Thymus (tissue), 11 donors: ENCODE measurements at regions not wholly inside any gene's neighbourhood (a gene's known extent, or its start where the extent isn't known, plus 50 kb on each side); places are given as distances from the start of the nearest gene placed in this dataset.
A peak's percentile ranks its signal among the peaks of the same experiment; 100 is the strongest.

Experiments
- DNase-seq, 9 donors: peaks; one replicate each; pipeline ENCODE4 v3.0.0-alpha.2; 2013; ENCODE audit warnings: low spot score in 9 of 9, low read depth in 6 of 9, missing footprints in 1 of 9
- H3K27ac ChIP-seq, 2 donors: one replicate each; pipeline ENCODE4 v1.5.1; 2013; ENCODE audit warnings: control low read depth in 1 of 2, low read depth in 1 of 2, low read length in 1 of 2, mild to moderate bottlenecking in 1 of 2, moderate library complexity in 1 of 2
- H3K27me3 ChIP-seq, 2 donors: one replicate each; pipeline ENCODE4 v1.5.1; 2013; ENCODE audit warnings: low read length in 1 of 2; ENCODE audit not compliant: control insufficient read depth in 2 of 2, insufficient read depth in 1 of 2
- H3K36me3 ChIP-seq, 2 donors: one replicate each; pipeline ENCODE4 v1.5.1; 2013; ENCODE audit warnings: low read length in 1 of 2, mild to moderate bottlenecking in 1 of 2, moderate library complexity in 1 of 2; ENCODE audit not compliant: control insufficient read depth in 2 of 2, insufficient read depth in 2 of 2
- H3K4me1 ChIP-seq, 2 donors: one replicate each; pipeline ENCODE4 v1.5.1; 2013; ENCODE audit warnings: low read length in 2 of 2; ENCODE audit not compliant: control insufficient read depth in 2 of 2, insufficient read depth in 2 of 2
- H3K4me3 ChIP-seq, 2 donors: one replicate each; pipeline ENCODE4 v1.5.1; 2013; ENCODE audit warnings: low read length in 2 of 2, control low read depth in 1 of 2, mild to moderate bottlenecking in 1 of 2
- H3K9me3 ChIP-seq, 2 donors: one replicate each; pipeline ENCODE4 v1.5.1; 2013; ENCODE audit warnings: low read length in 1 of 2, mild to moderate bottlenecking in 1 of 2; ENCODE audit not compliant: control insufficient read depth in 2 of 2, insufficient read depth in 1 of 2
- WGBS: extraction: QIAGEN DNeasy Blood & Tissue Kit; methylation state at CpG from one replicate; pipeline ENCODE4 v1.1.7; 2013; 5-methylcytosine and 5-hydroxymethylcytosine counted together
- donor health status: healthy.

DNA sequence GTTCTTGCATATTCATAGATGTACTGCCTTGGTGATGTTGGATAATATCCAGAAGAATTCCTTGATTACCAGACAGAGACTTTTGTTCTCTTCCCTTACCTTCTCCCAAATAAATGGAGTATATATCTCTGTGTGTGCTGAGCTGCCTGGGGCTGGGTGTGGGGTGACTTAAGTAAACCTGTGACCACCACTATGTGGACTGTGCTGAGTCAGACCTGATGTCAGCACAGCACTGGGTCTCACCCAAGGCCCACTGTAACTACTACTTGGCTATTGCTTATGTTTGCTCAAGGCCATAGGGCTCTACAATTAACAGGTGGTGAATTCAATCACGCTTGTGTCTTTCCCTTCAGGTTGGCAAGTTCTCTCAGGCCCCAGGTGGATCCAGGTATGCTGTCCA, 145.7 kb upstream of the MDGA2 start:
- H3K4me1 ChIP-seq, result no peaks in the 10 kb centered on the region
- no peak for DNase-seq
- no peaks in the 10 kb centered on the region for H3K27me3 ChIP-seq
- no peaks in the 10 kb centered on the region for H3K36me3 ChIP-seq
- WGBS, result 95% methylated on average over 1 of the region's 1 CpG
- H3K9me3 ChIP-seq, result no peaks in the 10 kb centered on the region
- H3K27ac ChIP-seq, result no peak overlapping the region
- H3K4me3 ChIP-seq, result no peak overlapping the region

- WGBS, result 96% methylated on average over 6 of the region's 6 CpGs
- H3K9me3 ChIP-seq, result peaks cover 0 to 2% of the 10 kb centered on the region in 2 donors
- no peak for DNase-seq
Observed at GRCh38 chr14:47790477-47790876, 115.1 kb upstream of the MDGA2 start.

DNA sequence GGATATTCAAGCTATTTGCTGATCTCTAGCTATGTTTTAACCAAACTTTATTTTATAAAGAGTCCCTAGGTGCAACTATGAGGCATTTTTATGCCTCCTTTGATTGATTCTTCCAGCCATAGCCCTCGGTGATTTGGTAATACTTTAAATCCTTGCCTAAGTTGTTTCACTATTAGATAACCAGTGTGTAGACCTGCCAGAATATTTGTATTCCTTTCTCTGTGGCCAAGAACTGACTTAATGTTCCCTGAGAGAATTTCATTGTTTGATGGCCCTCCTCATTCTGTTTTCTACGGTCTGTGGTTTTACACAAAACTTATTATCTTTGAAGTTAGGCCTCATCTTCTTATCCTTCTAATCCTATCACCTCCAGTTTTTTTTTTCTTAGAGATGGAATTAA, 109.7 kb upstream of the MDGA2 start:
- 94% methylated on average over 2 of the region's 2 CpGs for WGBS
- H3K9me3 ChIP-seq, result no peaks in the 10 kb centered on the region
- H3K27me3 ChIP-seq, result no peaks in the 10 kb centered on the region
- H3K36me3 ChIP-seq, result no peaks in the 10 kb centered on the region
- H3K4me1 ChIP-seq, result no peaks in the 10 kb centered on the region
- DNase-seq, result no peak
- H3K27ac ChIP-seq, result no peak overlapping the region
- no peak overlapping the region for H3K4me3 ChIP-seq

More at GRCh38 chr14:47790477-47790876, 115.1 kb upstream of the MDGA2 start:
- no peaks in the 10 kb centered on the region for H3K27me3 ChIP-seq
- no peaks in the 10 kb centered on the region for H3K4me1 ChIP-seq
- no peak overlapping the region for H3K27ac ChIP-seq
- H3K36me3 ChIP-seq, result no peaks in the 10 kb centered on the region
- no peak overlapping the region for H3K4me3 ChIP-seq

DNA sequence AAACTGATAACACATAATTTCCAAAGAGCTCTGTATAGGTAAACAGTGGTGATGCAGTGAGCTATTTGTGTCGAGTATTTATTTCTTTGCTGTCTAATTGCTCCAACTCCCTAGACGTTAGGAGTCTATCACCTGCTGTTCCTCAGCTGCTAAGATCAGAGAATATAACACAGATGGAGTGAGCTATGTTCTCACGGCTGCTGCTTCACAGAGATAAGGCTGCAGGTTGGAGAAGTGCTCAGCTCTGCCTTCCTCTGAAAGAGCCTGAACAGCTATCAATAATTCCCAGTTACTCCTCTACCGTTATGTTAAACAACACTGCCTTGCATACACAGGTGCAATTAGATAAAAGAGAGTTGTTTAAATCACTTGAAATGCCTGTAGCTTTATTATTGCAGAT, 103.2 kb upstream of the MDGA2 start:
- no peaks in the 10 kb centered on the region for H3K27me3 ChIP-seq
- H3K4me1 ChIP-seq, result no peaks in the 10 kb centered on the region
- 12% methylated on average over 4 of the region's 4 CpGs for WGBS
- no peak overlapping the region for H3K4me3 ChIP-seq
- DNase-seq, result peak in 1 of 9 donors; percentile 42
- no peaks in the 10 kb centered on the region for H3K36me3 ChIP-seq
- peak overlapping the region in 1 of 2 donors; percentile 50 for H3K27ac ChIP-seq
- H3K9me3 ChIP-seq, result no peaks in the 10 kb centered on the region

GRCh38 chr14:47772652-47773051, 97.2 kb upstream of the MDGA2 start:
- Histone ChIP-seq H3K9me3 (no peaks in the 10 kb centered on the region), H3K27ac (no peak overlapping the region), H3K4me1 (no peaks in the 10 kb centered on the region), H3K4me3 (no peak overlapping the region), H3K27me3 (no peaks in the 10 kb centered on the region), H3K36me3 (no peaks in the 10 kb centered on the region)
- no peak for DNase-seq
- 93% methylated on average over 1 of the region's 1 CpG for WGBS

DNA sequence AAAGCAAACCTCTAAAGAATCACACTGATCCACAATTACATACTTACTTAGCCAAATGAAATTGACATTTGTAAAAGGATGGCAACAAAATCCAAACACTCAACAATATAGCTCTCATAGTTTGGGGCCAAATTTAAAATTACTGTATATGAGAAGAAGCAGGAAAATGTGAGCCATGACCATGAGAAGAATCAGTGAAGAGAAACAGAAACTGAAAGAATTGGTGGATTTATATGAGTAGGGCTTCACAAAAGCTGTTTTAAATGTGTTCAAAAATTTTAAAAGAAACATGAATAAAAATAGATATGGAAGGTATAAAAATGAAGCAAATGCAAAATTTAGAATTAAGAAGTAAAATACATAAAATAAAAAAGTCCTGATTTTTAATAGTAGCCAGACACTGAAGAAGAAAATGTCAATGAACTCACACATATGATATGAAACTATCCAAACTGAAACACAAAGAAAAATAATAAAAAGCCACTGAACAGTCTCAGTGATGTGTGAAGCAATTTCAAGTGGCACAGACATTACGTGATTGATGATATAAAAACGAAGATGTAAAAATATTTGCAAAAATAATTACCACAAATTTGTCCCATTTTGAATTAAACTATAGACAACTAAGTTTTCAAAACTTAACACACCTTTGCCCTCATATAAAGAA, 87.9 kb upstream of the MDGA2 start:
- Histone ChIP-seq H3K27me3 (no peaks in the 10 kb centered on the region), H3K4me3 (no peak overlapping the region), H3K36me3 (no peaks in the 10 kb centered on the region), H3K4me1 (no peaks in the 10 kb centered on the region), H3K27ac (no peak overlapping the region), H3K9me3 (no peaks in the 10 kb centered on the region)
- 91% methylated on average over 2 of the region's 2 CpGs for WGBS
- DNase-seq, result no peak

DNA sequence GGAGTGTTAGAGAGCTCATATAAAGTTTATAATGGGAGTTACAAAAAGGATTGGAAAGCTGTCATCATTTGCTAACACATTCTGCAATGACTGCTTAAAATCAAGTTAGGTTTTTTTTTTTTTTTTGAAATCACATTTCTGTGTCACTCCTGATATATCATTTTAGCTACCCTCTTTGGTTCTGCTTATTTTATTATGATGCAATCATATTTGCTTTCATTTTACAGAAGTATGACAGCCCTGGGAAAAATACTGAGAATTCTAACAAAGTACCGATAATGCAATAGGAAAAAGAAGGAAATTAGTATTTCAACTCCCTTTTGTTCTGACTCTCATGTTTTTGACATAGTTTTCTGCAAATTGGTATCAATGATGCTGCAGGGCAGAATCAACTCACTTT, 71.6 kb upstream of the MDGA2 start:
- 87% methylated on average over 1 of the region's 1 CpG for WGBS

DNA sequence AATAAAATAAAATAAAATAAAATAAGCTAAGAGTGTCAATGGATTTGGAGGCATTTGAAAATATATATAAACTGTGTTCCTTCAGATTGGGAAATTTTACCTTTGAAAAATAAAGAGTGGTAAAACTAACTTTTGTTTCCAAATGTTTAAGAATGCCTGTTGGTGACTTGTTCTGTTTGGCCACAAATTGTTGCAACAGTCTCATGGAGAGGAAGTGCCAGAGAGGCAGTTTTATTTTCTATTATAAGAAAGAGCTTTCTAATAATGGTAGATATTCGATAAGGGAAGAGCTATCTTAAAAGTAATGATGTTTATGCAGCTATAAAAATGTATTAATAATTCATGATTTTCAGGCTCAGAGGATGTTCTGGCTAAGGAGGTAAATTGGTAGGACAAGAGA, 68.8 kb upstream of the MDGA2 start:
- H3K27ac ChIP-seq, result no peak overlapping the region
- no peaks in the 10 kb centered on the region for H3K9me3 ChIP-seq
- no peaks in the 10 kb centered on the region for H3K27me3 ChIP-seq
- WGBS, result 60% methylated on average over 1 of the region's 1 CpG
- H3K4me3 ChIP-seq, result no peak overlapping the region
- no peaks in the 10 kb centered on the region for H3K4me1 ChIP-seq
- H3K36me3 ChIP-seq, result no peaks in the 10 kb centered on the region
- no peak for DNase-seq

More for the DNA sequence above, 71.6 kb upstream of the MDGA2 start:
- DNase-seq, result no peak
- H3K27me3 ChIP-seq, result no peaks in the 10 kb centered on the region
- H3K36me3 ChIP-seq, result no peaks in the 10 kb centered on the region
- no peak overlapping the region for H3K27ac ChIP-seq
- no peaks in the 10 kb centered on the region for H3K9me3 ChIP-seq
- H3K4me1 ChIP-seq, result no peaks in the 10 kb centered on the region
- H3K4me3 ChIP-seq, result no peak overlapping the region

- WGBS, result 76% methylated on average over 1 of the region's 1 CpG
- H3K4me1 ChIP-seq, result no peaks in the 10 kb centered on the region
- no peak overlapping the region for H3K4me3 ChIP-seq
- no peaks in the 10 kb centered on the region for H3K27me3 ChIP-seq
- no peak overlapping the region for H3K27ac ChIP-seq
- no peak for DNase-seq
- no peaks in the 10 kb centered on the region for H3K36me3 ChIP-seq
- H3K9me3 ChIP-seq, result no peaks in the 10 kb centered on the region
Observed at GRCh38 chr14:47739541-47739940, 64.1 kb upstream of the MDGA2 start.
